HG02588 (cell line): ENCODE measurements at regions not wholly inside any gene's neighbourhood (a gene's known extent, or its start where the extent isn't known, plus 50 kb on each side); places are given as distances from the start of the nearest gene placed in this dataset.
"Not testable (repeated sequence)": the region's sequence is repeated elsewhere in the genome, so short reads cannot be mapped to it uniquely, and the experiment has no call there.

Experiments used
- ATAC-seq: cut with Tn5 transposase; IDR thresholded peaks from one replicate; pipeline ENCODE4 v1.9.1; 2021; ENCODE audit warnings: mild to moderate bottlenecking, moderate library complexity; ENCODE audit not compliant: unreplicated experiment

DNA sequence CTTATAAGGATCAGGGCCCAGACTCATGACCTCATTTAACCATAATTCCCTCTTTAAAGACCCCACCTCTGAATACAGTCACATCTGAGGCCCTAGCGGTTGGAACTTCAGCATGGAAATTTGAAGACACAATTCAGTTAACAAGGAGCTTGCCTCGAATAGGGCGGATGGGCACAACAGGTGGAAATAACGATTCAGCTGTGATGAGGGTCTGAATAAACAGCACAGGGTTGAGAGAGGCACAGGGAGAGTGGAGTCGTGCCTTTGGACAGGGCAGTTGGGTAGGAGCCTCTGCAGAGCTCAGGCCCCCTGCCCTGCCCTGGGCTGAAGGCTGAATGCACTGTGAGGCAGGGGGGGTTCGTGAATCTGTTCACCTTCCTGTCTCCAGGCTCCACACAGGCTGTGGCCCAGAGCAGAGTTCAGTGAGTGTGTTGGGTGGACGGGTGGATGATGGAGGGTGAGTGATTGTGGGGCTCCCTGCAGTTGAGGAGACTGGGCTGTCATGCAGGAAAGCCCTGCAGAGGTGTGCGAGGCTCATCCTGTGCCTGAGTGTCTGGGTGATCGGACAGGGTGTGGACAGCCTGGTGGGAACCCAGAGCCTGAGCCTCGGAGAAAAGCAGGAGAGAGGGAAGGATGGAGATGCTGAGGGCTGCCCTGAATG, 243.1 kb downstream of the FOXD2 start:
- no peak for ATAC-seq

DNA sequence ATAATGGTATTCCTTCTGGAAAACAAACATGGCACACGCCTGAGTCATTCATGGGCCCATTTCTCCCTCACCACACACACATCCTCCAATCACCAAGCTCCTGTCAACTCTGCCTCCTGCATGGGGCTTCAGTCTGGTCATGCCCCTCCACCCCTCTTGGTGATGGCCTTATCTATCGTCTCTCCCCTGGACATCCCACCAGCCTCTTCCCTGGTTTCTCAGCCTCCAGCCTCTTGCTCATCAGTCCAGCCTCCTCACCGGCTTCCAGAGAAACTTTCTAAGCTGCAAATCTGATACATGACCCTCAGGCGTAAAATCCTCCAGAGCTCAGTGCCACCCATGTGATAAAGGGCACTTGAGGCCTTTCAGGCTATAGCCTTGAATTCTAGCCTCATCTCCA, 243.9 kb downstream of the FOXD2 start:
- ATAC-seq, result no peak

DNA sequence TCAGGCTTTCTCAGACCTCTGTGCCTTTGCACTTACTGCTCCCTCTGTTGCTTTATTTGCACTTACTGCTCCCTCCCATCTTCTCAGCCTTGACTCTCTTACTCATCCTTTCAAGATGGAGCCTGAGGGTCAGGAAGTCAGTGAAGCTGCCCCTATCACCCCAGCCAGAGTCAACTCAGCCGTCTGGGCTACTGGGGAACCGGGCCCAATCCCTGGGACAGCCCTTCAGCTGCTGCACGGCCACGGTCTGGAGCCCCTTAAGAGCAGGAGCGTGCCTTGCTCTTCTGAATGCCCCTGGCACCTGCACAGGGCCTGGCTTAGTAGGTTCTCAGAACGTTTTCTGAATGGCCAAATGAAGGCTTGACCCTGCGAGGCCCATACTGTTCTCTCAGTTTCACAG, 244.4 kb downstream of the FOXD2 start:
- ATAC-seq, result no peak

DNA sequence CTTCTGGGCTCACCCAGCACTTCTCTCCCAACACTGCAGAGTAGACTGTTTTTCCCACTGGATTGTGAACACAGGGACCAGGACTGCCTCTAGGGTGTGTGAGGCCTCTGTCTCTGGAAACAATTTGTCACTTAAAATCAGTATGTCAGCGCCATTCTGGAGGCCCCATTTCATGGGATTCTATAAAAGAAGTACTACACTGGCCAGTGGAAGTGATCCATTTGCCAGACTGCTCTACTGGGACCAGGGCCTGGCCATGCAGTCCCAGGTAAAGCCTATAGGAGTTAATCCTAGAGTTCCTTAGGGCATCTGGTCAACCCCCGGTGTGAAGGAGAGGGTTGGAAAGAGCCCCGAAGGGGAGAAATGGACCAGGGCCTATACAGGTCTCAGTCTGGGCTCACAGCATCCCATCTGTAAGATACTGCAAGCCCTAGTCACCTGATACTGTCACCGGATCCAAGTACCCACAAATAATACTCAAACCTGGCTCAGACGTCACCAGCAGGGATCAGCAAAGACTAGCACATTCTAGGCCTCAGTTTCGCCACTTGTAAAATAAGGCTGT, 245.0 kb downstream of the FOXD2 start:
- ATAC-seq, result no peak

DNA sequence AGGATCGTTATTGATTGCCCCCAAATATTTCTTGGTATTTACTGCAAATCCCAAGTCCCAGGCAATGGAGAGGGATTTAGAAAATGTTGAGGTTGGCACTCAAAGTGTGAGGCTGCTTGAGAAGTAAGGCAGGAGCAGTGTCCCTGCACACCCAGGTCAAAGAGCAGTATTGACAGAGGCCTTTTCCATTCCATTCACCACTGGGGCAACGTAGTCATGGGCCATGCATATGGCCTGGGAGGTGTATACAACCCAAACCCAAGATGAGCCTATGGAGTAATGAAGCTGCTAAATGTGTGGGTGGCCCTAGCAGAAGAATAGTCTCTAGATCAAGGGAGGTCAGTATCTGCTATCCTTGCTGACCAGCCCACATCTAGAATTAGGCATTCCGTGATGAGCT, 245.6 kb downstream of the FOXD2 start:
- no peak for ATAC-seq

DNA sequence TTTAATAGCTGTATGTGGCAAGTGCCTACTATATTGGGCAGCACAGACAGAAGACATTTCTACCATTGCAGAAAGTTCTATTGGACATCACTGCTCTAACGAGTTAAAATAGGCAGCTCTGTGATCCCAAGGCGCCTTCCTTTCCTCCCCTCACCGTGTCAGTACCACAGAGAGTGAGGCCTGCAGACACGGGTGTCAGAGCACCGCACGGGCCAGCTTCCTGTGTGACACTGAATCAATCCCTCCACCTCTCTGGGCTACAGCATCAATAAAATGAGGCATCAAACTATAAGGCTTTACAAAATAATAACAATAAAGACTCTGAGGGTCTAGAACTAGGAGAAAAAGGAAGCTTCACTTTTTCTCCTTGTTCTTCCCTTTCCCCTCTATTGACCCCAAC, 246.7 kb downstream of the FOXD2 start:
- no peak for ATAC-seq

DNA sequence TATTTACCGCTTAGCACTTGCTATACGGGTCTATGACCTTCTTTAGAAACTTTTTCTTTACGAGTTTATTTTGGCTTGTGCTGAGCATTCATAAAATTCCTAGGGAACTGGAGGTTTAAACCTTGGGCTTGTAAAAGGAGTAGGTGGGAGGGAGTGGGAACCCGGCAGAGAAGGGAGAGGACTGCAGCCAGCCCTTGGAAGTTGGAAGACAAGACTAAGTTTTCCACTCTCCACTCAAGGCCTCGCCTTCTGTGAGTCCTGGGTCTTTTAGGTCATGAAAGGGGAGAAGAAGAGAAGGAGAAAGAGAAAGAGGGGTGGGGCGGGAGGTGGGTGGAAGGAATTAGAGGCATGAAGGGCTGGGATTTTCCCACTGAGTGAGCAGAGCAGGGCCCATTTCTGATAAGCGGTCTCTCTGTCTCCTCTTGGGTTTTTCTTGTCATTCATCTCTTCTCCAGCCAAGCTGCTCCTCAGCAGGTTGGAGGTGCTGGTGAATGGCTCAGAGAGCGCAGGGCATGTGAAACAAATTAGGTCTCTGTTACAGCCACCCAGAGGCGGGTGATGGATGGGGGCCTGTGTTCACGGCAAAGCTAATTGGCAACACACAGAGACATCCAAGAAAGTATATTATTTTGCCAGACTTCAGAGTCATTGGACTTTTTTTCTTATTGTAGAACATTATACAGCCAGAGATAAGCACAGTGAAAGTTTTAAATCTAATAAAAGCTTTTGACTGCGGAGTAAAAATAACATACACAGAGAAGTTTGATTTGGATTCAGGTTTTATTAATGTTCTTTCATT, 247.3 kb downstream of the FOXD2 start:
- ATAC-seq, result no peak

DNA sequence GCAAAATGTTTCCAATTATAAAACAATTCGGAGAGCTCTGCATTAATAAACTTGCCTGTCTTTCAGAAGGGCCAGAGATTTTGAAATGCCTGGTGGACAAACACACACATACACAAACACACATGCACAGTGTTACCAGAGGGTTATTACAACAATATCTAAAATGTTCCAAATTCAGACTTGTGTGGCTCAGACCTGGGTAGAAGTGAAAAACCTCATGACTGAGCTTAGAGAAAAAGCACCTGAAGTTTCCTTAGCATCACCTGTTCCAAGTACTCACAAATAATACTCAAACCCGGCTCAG, 247.9 kb downstream of the FOXD2 start:
- ATAC-seq, result no peak

DNA sequence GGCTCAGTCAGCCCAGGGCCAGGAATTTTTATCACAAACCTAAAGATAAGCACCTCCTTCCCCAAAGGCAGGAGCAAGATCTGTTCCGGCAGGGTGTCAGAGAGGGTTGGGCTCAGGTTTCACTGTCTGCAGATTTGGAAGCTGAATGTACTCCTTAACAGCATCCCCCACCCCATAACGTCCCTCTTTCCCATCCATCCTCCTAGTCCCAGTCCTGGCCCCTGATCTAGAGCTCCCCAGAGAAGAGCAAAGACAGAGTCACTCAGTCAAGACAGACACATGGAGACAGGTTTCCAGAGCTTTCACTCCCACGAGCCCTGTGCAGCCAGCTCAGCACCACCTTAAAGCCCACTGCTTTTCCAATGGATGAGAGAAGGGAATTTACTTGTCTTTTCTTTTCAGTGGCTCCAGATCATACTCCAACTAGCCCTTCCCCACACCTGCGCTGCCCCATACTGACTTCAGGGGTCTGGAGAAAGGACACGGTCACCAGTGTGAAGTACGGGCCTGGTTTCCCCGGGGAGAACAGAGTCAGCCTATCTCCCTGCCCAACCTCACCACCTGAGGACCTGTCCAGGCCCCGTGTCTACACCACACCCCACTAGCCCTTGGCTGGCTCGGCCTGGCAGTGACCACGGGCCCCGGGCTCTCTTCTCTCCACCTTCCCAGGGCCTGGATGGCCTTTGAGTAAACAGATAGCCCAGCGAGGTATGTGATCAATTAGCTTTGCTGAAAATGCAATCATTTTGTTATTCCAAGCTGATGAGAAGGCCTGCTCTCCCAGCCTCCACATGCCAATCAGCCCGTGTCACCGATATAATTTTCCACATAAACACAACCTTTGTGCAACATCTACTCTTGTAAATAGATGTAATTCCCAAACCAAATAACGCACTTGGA, 249.1 kb downstream of the FOXD2 start:
- no peak for ATAC-seq

DNA sequence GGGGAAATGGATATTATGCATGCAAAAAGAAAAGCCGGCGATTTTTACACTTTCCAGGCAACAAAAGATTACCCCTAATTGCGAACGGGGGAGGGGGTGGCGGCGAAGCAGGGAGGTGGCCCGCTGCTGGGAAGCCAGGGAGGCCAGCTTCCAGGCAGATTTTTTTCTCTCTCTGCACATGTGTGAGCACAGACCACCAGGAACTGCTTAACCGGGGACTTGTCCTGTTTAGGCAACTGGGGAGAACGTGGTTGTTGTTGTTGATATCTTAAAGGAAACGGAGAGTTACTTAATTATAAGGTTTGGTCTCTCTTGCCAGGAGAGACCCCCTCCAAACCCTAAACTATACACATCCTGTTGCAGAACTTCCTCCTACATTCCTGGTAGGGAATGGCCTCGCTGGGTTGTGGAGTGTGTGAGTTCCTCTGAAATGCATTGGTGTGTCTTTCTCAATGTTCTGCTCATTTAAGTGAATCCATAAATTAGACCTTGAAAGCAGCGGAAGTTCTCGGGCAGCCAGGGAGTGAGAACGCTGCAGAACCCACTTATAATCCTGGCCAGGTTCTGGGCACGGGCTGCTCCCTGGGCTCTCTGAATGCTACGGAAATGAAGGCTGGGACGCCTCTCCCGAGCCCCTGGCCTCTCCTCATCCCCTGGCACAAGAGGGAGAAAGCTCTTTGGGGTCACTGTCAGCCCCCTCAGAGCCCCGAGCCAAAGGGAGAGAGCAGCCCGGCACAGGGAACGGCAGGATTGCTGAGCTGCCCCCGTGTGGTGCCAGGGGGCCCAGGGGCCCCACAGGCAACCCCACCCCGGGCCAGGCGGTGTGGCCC, 250.0 kb downstream of the FOXD2 start:
- ATAC-seq, result no peak

DNA sequence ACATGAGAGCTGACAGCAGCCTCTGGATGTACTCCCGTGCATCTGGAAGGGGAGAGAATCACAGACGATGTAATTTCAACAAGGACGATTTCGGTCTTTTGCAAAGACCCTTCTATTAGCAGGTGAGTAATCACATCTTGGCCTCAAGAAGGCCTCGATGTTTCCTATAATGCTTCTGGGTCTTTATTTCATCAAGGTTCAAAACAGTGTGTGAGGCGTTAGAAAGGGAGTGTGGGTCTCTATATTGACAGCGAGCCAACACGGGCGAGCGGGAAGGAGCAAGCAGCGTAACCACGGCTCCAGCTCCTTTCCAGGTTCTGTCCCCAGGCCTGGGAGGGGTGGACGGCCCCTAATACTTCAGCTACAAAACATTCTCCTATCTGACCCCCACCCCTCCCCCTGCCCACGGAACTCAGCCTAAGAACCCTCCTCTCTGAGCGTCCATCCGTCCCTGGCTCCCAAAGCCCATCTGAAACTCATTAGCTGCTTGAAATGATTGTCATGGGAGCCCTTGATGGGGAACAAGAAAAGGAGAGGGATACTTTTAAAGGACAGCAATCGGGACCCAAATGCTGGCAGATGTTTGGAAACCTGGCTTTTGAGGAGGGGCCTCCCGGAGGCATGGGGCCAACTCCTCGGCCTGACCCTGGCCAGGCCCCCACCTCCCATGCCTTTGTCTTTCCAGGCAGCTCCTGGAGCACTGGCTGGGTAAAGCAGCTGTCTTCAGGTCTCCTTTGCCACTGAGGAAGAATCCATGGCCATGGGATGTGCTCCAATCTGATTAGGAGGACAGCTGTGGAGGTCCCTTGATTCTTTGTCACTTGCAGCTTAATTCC, 250.8 kb downstream of the FOXD2 start:
- no peak for ATAC-seq

DNA sequence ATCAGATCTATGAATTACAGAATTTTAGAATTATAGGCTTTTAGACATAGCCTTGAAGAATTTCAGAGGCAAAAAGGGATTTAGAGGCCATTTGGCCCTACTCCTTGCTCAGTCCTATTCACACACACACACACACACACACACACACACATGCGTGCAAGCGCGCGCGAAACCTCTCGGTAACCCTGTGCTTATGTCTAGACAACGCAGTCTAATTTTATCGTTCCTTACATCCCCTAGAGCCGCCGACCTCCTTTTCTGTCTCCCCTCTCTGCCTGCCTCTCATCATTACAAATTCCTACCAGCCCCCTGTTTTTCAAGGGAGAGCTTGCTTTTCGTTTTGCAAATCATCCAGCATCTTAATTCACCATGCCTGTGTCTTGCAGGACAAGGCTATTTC, 252.1 kb downstream of the FOXD2 start:
- no peak for ATAC-seq

DNA sequence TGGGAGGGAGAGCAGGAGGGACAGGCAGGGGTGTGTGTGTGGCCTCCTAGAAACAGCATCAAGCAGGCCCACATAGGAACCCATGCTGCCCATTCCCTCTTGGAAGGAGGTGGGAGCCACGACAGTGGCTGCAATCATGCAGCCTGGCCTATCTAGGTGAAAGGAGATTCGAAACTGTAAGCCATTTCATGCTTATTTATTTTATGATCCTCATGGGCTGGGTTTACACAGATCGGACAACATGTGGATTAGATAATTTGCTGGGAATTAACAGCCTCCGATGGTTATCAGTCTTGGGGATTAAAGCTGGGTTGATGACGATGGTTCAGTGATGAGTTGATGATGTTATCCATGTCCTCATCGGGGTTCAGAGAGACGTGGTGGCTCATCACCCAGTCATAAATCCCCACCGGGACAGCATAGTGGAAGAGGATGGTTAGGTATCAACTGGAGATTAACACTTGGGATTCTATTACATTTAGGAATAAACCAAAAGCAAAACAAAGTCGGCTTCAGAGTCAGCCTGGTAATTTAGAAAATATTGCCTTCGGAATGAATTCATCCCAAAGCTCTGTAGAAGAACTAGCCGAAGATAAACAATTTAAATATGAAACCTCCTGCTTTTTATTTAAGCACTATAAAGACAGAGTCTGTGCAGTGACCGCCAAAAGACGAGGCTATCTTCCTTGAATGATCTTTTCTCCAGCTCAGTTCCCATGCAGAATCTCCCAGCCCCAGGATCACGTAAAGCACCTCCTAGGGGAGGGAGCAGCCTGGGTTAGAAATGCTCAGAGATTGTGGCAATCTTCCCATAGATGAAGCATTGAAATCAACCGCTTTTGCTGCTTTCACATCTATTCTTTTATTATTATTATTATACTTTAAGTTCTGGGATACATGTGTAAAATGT, 252.8 kb downstream of the FOXD2 start:
- no peak for ATAC-seq

DNA sequence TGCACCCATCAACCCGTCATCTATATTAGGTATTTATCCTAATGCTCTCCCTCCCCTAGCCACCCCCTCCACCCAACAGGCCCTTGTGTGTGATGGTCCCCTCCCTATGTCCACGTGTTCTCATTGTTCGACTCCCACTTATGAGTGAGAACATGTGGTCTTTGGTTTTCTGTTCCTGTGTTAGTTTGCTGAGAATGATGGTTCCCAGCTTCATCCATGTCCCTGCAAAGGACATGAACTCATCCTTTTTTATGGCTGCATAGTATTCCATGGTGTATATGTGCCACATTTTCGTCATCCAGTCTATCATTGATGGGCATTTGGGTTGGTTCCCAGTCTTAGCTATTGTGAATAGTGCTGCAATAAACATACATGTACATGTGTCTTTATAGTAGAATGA, 253.4 kb downstream of the FOXD2 start:
- not testable (repeated sequence) for ATAC-seq

DNA sequence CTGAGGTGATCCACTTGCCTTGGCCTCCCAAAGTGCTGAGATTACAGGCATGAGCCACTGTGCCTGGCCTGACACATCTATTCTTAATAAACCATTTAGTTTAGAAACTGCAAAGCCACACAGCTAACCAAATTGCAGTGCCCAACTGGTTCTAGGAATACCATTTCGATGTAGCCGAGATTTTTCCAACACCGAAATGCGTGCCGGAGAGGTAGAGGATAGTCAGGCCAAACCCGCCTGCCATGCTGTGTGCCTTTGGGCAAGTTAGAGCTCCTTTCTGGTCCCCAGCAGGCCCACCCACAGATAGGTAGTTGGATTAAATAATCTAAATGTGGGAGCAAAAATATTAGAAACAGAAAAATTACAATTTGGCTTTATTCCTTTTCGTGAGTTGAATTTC, 254.4 kb downstream of the FOXD2 start:
- ATAC-seq, result no peak

DNA sequence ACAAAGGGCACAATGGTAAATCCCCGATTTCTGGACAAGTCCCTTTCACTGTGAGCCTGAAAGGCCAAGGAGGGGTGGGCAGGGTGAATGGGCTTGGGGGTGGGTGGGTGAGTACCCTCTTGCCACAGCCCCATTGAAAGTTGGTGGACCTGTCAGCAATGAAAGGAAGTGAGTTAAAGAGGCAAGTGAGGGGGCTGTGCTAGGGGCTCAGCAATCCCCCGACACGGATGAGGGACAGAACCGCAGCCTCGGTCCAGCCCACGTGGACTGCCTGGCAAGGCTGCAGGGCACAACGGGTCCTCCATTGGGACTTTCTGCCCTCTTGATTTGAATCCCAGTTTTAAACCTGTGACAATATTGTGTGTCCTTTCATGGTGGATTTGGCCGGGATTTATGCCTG, 255.3 kb downstream of the FOXD2 start:
- no peak for ATAC-seq

DNA sequence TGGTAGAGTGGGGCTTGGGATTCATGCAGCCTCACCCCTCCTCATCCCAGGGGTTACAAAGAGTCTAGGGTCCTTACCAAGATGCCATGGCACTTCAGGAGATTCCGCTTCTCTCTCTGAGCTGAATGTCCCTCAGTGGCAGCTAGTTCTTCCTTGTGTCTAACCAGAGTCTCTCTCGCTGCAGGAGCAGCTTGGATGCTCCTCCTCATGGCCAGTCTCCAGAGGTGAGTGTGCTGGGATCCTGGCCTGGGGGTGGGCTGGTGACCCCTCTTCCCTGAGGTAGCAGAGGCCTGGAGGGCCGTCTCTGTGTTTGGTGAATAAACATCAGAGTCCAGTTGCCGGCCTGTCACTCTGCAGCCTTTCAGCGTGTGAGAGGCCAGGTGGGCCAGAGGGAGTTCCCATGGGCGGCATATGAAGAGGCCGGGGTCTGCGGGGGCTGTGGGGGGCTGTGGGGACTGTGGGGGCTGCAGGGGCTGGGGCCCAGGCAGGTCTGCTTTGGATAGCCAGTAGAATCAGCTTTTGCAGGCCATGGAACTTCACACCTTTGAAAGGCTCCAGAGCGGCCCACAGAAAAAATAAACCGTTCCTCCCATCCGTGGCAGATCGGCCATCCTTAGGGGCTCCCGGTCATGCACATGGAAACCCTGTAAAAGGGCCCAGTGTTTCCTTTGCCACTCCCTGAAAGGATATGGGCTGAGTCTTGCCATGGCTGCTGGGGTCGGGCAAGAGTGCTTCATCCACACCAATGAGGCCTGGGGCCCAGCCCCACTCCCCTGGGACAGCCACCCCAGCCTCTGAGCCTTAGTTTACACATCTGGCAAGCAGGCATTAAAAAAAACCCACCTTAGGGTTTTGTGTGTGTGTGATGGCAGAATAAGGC, 256.4 kb downstream of the FOXD2 start:
- no peak for ATAC-seq

DNA sequence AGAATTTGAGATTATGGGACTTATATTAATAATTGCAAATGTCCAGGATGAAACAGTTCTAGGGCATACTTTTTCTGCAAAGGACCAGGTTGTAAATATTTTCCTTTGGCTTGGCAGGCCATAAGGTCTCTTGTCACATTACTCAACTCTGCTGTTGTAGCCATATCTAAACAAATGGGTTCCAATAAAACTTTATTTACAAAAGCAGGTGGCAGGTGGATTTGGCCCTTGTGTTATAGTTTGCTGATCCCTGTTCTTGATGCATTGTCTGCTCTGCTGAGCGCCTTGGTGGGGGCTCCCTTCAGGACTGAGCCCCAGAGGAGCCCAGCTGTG, 258.5 kb downstream of the FOXD2 start:
- no peak for ATAC-seq
